ENCODE measurements at regions not wholly inside any gene's neighbourhood (a gene's known extent, or its start where the extent isn't known, plus 50 kb on each side); places are given as distances from the start of the nearest gene placed in this dataset.

GRCh38 chr20:57071954-57072583 lies 194.4 kb downstream of the BMP7 start:
- H3K27ac ChIP-seq (replicated peaks in 1 of 4), result no peak overlapping the region
- TF ChIP-seq POLR2A (IDR thresholded peaks at IDR 0.05; ENCODE audit: low read depth) (no peak), EP300 (IDR thresholded peaks at IDR 0.05) (no peak), POLR2AphosphoS5 (IDR thresholded peaks at IDR 0.05) (no peak)
- TF ChIP-seq, protein P1, sequence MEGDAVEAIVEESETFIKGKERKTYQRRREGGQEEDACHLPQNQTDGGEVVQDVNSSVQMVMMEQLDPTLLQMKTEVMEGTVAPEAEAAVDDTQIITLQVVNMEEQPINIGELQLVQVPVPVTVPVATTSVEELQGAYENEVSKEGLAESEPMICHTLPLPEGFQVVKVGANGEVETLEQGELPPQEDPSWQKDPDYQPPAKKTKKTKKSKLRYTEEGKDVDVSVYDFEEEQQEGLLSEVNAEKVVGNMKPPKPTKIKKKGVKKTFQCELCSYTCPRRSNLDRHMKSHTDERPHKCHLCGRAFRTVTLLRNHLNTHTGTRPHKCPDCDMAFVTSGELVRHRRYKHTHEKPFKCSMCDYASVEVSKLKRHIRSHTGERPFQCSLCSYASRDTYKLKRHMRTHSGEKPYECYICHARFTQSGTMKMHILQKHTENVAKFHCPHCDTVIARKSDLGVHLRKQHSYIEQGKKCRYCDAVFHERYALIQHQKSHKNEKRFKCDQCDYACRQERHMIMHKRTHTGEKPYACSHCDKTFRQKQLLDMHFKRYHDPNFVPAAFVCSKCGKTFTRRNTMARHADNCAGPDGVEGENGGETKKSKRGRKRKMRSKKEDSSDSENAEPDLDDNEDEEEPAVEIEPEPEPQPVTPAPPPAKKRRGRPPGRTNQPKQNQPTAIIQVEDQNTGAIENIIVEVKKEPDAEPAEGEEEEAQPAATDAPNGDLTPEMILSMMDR (IDR thresholded peaks at IDR 0.05), result no peak
- WGBS, result 45% methylated on average over 8 of the region's 8 CpGs
- no peaks in the 10 kb centered on the region for H3K4me1 ChIP-seq
- H3K9me3 ChIP-seq, result peaks cover 0 to 2% (median 0%) of the 10 kb centered on the region in 4 donors
- intact Hi-C loops (cut with DNase I), result no loop called here
- H3K36me3 ChIP-seq, result no peaks in the 10 kb centered on the region
- H3K27me3 ChIP-seq, result peaks cover 0 to 71% (median 9%) of the 10 kb centered on the region in 4 donors
- DNase-seq (ENCODE audit: extremely low spot score), result no peak
- no peak overlapping the region for H3K4me3 ChIP-seq

DNA sequence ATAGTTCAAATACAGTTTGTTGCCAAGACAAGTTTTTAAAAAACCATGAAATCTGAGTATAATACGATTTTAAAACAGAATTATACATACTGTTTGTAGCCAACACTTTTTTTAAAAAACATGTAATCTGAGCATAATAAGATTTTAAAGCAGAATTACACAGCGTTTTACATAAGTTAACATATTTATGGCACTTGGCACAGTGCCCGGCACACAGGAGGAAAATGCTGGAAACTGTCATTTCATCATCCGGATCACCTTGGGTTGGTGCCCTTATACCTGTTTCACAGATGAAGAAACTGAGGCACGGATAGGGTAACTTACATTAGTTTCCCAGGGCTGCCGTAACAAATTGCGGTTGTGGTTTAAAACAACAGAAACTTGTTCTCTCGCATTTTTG lies 193.0 kb downstream of the BMP7 start:
- Histone ChIP-seq H3K36me3 (no peaks in the 10 kb centered on the region), H3K4me1 (no peaks in the 10 kb centered on the region), H3K9me3 (peaks cover 0 to 15% (median 8%) of the 10 kb centered on the region in 4 donors), H3K27ac (replicated peaks in 1 of 4) (no peak overlapping the region), H3K27me3 (peaks cover 0 to 64% (median 9%) of the 10 kb centered on the region in 4 donors), H3K4me3 (no peak overlapping the region)
- no peak for TF ChIP-seq EP300 (IDR thresholded peaks at IDR 0.05)
- no peak for TF ChIP-seq POLR2AphosphoS5 (IDR thresholded peaks at IDR 0.05)
- TF ChIP-seq POLR2A (IDR thresholded peaks at IDR 0.05; ENCODE audit: low read depth), result no peak
- TF ChIP-seq, protein P1 (IDR thresholded peaks at IDR 0.05), result no peak
- DNase-seq (ENCODE audit: extremely low spot score), result no peak
- WGBS, result 73% methylated on average over 8 of the region's 8 CpGs
- intact Hi-C loops (cut with DNase I), result no loop called here

DNA sequence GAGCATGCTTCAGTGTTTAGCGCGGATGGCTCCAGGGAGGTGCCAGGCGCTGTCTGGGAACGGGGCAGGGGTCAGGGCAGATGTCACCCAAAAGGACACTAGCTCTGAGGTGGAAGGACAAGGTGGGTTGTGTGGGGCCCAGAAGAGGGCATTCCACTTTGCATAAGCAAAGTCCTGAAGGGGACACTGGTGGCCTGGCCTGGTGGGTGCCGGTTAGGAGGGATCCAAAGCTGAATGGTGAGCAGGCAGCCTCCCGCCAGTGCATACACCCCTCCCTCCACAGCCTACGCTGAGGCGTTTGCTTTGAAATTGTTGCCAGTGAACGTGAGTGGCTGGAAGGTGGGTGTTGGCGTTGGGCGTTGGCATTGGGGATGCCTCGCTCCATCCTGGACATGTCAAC lies 192.1 kb downstream of the BMP7 start:
- Histone ChIP-seq H3K9me3 (peaks cover 0 to 25% (median 16%) of the 10 kb centered on the region in 4 donors), H3K27ac (replicated peaks in 1 of 4) (no peak overlapping the region), H3K4me3 (no peak overlapping the region), H3K27me3 (peaks cover 0 to 54% (median 9%) of the 10 kb centered on the region in 4 donors), H3K36me3 (no peaks in the 10 kb centered on the region), H3K4me1 (no peaks in the 10 kb centered on the region)
- intact Hi-C loops (cut with DNase I), result no loop called here
- no peak for DNase-seq (ENCODE audit: extremely low spot score)
- TF ChIP-seq, protein P1 (IDR thresholded peaks at IDR 0.05), result no peak
- no peak for TF ChIP-seq EP300 (IDR thresholded peaks at IDR 0.05)
- no peak for TF ChIP-seq POLR2A (IDR thresholded peaks at IDR 0.05; ENCODE audit: low read depth)
- no peak for TF ChIP-seq POLR2AphosphoS5 (IDR thresholded peaks at IDR 0.05)
- WGBS, result 88% methylated on average over 11 of the region's 12 CpGs

DNA sequence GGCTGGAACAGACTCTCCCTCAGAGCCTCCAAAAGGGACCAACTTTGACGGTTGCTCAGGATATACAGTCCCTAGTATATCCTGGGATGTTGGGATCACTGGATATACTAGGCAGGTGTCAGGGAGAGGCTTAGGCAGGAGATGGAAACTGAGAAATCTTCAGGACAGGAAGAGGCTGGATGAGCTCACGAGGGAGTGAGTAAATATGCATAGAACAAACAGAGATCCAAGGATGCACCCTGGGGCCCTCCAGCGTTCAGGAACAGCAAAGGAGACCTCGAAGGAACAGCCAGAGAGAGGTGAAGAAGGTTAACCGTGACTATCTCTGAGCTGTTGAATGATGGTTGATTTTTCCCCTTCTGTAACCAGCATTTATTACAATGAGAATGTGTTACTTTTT lies 191.3 kb downstream of the BMP7 start:
- TF ChIP-seq EP300 (IDR thresholded peaks at IDR 0.05) (no peak), POLR2A (IDR thresholded peaks at IDR 0.05; ENCODE audit: low read depth) (no peak), POLR2AphosphoS5 (IDR thresholded peaks at IDR 0.05) (no peak)
- TF ChIP-seq, protein P1 (IDR thresholded peaks at IDR 0.05), result no peak
- intact Hi-C loops (cut with DNase I), result no loop called here
- Histone ChIP-seq H3K36me3 (no peaks in the 10 kb centered on the region), H3K9me3 (peaks cover 0 to 33% (median 23%) of the 10 kb centered on the region in 4 donors), H3K4me1 (no peaks in the 10 kb centered on the region), H3K27me3 (peaks cover 0 to 46% (median 9%) of the 10 kb centered on the region in 4 donors), H3K27ac (replicated peaks in 1 of 4) (no peak overlapping the region), H3K4me3 (no peak overlapping the region)
- no peak for DNase-seq (ENCODE audit: extremely low spot score)
- 75% methylated on average over 5 of the region's 5 CpGs for WGBS

GRCh38 chr20:57075603-57076002 lies 190.8 kb downstream of the BMP7 start:
- TF ChIP-seq, protein P1 (IDR thresholded peaks at IDR 0.05), result no peak
- TF ChIP-seq EP300 (IDR thresholded peaks at IDR 0.05) (no peak), POLR2A (IDR thresholded peaks at IDR 0.05; ENCODE audit: low read depth) (no peak), POLR2AphosphoS5 (IDR thresholded peaks at IDR 0.05) (no peak)
- Histone ChIP-seq H3K9me3 (peaks cover 0 to 35% (median 27%) of the 10 kb centered on the region in 4 donors), H3K27ac (replicated peaks in 1 of 4) (no peak overlapping the region), H3K4me1 (no peaks in the 10 kb centered on the region), H3K4me3 (no peak overlapping the region), H3K27me3 (peaks cover 0 to 42% (median 9%) of the 10 kb centered on the region in 4 donors), H3K36me3 (no peaks in the 10 kb centered on the region)
- no peak for DNase-seq (ENCODE audit: extremely low spot score)
- intact Hi-C loops (cut with DNase I), result no loop called here

Data from esophagus muscularis mucosa (tissue), 4 donors.